PC-3 (cell line): ENCODE measurements at regions not wholly inside any gene's neighbourhood (a gene's known extent, or its start where the extent isn't known, plus 50 kb on each side); places are given as distances from the start of the nearest gene placed in this dataset.

Experiments used
- ATAC-seq: fragments of 200-7000 bp; cut with Tn5 transposase; 2 replicates; pipeline ENCODE4 v1.9.1; 2020; ENCODE audit warnings: mild to moderate bottlenecking, moderate library complexity
- BruUV-seq: library from RNA; stranded (reverse); fragments of 400-500 nt; replicated peaks from 2 replicates; lab custom pipeline; 2021; lab: Mats Ljungman, UMichigan
- CTCF ChIA-PET: fragments of 300-600 bp; sonication (Branson Sonifier 250); formaldehyde crosslinking; loops from one replicate; lab custom pipeline; 2022; ENCODE audit warnings: antibody characterized with exemption; lab: Charles Lee
- POLR2A ChIA-PET: fragments of 300-600 bp; sonication (Branson Sonifier 250); formaldehyde crosslinking; loops from one replicate; lab custom pipeline; 2022; ENCODE audit warnings: antibody characterized with exemption; ENCODE audit not compliant: unreplicated experiment; lab: Charles Lee
- DNase-seq: peaks from one replicate; pipeline ENCODE4 v3.0.0-alpha.2; 2015
- H2AFZ ChIP-seq: fragments of 300-600 bp; sonication (generic); 2 replicates; pipeline ENCODE4 v1.6.0; 2016; ENCODE audit warnings: antibody characterized with exemption, low read length
- H3F3A ChIP-seq: fragments of 300-600 bp; sonication (generic); one replicate; pipeline ENCODE4 v1.6.0; 2017; ENCODE audit warnings: antibody characterized with exemption, low read length, control low read depth, mild to moderate bottlenecking; ENCODE audit not compliant: unreplicated experiment
- H3K27ac ChIP-seq: fragments of 300-600 bp; sonication (generic); 2 replicates; pipeline ENCODE4 v1.5.1; 2016; ENCODE audit warnings: mild to moderate bottlenecking, low read length
- H3K27me3 ChIP-seq: fragments of 300-600 bp; sonication (generic); 2 replicates; pipeline ENCODE4 v1.6.1; 2016; ENCODE audit warnings: low read length, mixed read lengths
- H3K36me3 ChIP-seq: fragments of 300-600 bp; sonication (generic); 2 replicates; pipeline ENCODE4 v1.6.1; 2016; ENCODE audit warnings: low read depth, mixed run types, low read length, mixed read lengths
- H3K4me1 ChIP-seq: fragments of 300-600 bp; sonication (generic); 2 replicates; pipeline ENCODE4 v1.5.1; 2016; ENCODE audit warnings: low read length; ENCODE audit not compliant: insufficient read depth
- H3K4me2 ChIP-seq: fragments of 300-600 bp; sonication (generic); 2 replicates; pipeline ENCODE4 v1.6.0; 2016; ENCODE audit warnings: low read length
- H3K4me3 ChIP-seq: fragments of 300-600 bp; sonication (generic); 2 replicates; pipeline ENCODE4 v1.5.1; 2016; ENCODE audit warnings: mild to moderate bottlenecking, low read length, mixed read lengths
- H3K79me2 ChIP-seq: fragments of 300-600 bp; sonication (generic); 2 replicates; pipeline ENCODE4 v1.6.1; 2017; ENCODE audit warnings: low read length, mixed read lengths
- H3K9ac ChIP-seq: fragments of 300-600 bp; sonication (generic); 2 replicates; pipeline ENCODE4 v1.6.0; 2016; ENCODE audit warnings: mild to moderate bottlenecking, low read length
- H3K9me2 ChIP-seq: fragments of 300-600 bp; sonication (generic); replicated peaks from 2 replicates; pipeline ENCODE4 v1.6.1; 2016; ENCODE audit warnings: mixed run types, low read length, mixed read lengths
- H3K9me3 ChIP-seq: fragments of 300-600 bp; sonication (generic); 2 replicates; pipeline ENCODE4 v1.6.1; 2016; ENCODE audit warnings: low read length, mixed read lengths
- H4K20me1 ChIP-seq: fragments of 300-600 bp; sonication (generic); 2 replicates; pipeline ENCODE4 v1.6.1; 2016; ENCODE audit warnings: low read length, mixed read lengths
- EZH2 ChIP-seq: fragments of 300-600 bp; sonication (generic); IDR thresholded peaks from one replicate; pipeline ENCODE4 v1.6.1; 2017; ENCODE audit warnings: antibody characterized with exemption, mild to moderate bottlenecking, low read length; ENCODE audit not compliant: unreplicated experiment
- EZH2phosphoT487 ChIP-seq: fragments of 300-600 bp; sonication (generic); IDR thresholded peaks from 2 replicates; pipeline ENCODE4 v1.6.1; 2018; ENCODE audit warnings: mild to moderate bottlenecking, antibody characterized with exemption, low read length, borderline replicate concordance
- intact Hi-C: fragments of 100-400 bp; cut with micrococcal nuclease; formaldehyde crosslinking; loops from 2 replicates; pipeline ENCODE4 v1.9.0; 2023
- TF ChIP-seq, protein P1 (sequence below): fragments of 300-600 bp; sonication (generic); conservative IDR thresholded peaks from 2 replicates; pipeline ENCODE4 v1.5.1; 2017; ENCODE audit warnings: antibody characterized with exemption, low read depth, mild to moderate bottlenecking, low read length

GRCh38 chr5:113817683-113818082 is 304.2 kb downstream of the YTHDC2 start:
- H3K27ac ChIP-seq, result no peak overlapping the region
- CTCF ChIA-PET, result no interaction called here

GRCh38 chr5:113823696-113824095 is 310.2 kb downstream of the YTHDC2 start:
- H3K4me1 ChIP-seq, result no peaks in the 10 kb centered on the region
- H3F3A ChIP-seq, result no peaks in the 10 kb centered on the region
- H3K27ac ChIP-seq, result no peak overlapping the region
- ATAC-seq (no peak), DNase-seq (no peak)
- ChIA-PET POLR2A (no interaction called here), CTCF (no interaction called here)
- H4K20me1 ChIP-seq, result no peaks in the 10 kb centered on the region
- H3K4me2 ChIP-seq, result no peak overlapping the region
- H3K79me2 ChIP-seq, result no peaks in the 10 kb centered on the region
- intact Hi-C loops, result no loop called here
- no peak overlapping the region for H2AFZ ChIP-seq
- BruUV-seq, result no TSS peak
- H3K9me2 ChIP-seq, result no peaks in the 10 kb centered on the region
- H3K27me3 ChIP-seq, result no peaks in the 10 kb centered on the region
- no peak overlapping the region for H3K4me3 ChIP-seq
- no peaks in the 10 kb centered on the region for H3K36me3 ChIP-seq
- H3K9ac ChIP-seq, result no peak overlapping the region
- 0 out of 2 replicates have a peak, but pooled peaks cover 3% of the 10 kb centered on the region for H3K9me3 ChIP-seq
- TF ChIP-seq EZH2phosphoT487 (no peak), EZH2 (no peak)
- TF ChIP-seq, protein P1, sequence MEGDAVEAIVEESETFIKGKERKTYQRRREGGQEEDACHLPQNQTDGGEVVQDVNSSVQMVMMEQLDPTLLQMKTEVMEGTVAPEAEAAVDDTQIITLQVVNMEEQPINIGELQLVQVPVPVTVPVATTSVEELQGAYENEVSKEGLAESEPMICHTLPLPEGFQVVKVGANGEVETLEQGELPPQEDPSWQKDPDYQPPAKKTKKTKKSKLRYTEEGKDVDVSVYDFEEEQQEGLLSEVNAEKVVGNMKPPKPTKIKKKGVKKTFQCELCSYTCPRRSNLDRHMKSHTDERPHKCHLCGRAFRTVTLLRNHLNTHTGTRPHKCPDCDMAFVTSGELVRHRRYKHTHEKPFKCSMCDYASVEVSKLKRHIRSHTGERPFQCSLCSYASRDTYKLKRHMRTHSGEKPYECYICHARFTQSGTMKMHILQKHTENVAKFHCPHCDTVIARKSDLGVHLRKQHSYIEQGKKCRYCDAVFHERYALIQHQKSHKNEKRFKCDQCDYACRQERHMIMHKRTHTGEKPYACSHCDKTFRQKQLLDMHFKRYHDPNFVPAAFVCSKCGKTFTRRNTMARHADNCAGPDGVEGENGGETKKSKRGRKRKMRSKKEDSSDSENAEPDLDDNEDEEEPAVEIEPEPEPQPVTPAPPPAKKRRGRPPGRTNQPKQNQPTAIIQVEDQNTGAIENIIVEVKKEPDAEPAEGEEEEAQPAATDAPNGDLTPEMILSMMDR, result no peak

More at GRCh38 chr5:113817683-113818082, 304.2 kb downstream of the YTHDC2 start:
- H3K79me2 ChIP-seq, result no peaks in the 10 kb centered on the region
- no peak overlapping the region for H3K4me3 ChIP-seq
- no peaks in the 10 kb centered on the region for H3K9me3 ChIP-seq
- H3K36me3 ChIP-seq, result no peaks in the 10 kb centered on the region
- H3K4me2 ChIP-seq, result no peak overlapping the region
- ATAC-seq, result no peak
- H3K27me3 ChIP-seq, result no peaks in the 10 kb centered on the region
- TF ChIP-seq EZH2phosphoT487 (no peak), EZH2 (no peak)
- intact Hi-C loops, result no loop called here
- DNase-seq, result no peak
- H4K20me1 ChIP-seq, result no peaks in the 10 kb centered on the region
- H3F3A ChIP-seq, result no peaks in the 10 kb centered on the region
- BruUV-seq, result no TSS peak
- H2AFZ ChIP-seq, result no peak overlapping the region
- no peak overlapping the region for H3K9ac ChIP-seq
- POLR2A ChIA-PET, result no interaction called here
- H3K4me1 ChIP-seq, result no peaks in the 10 kb centered on the region
- H3K9me2 ChIP-seq, result no peaks in the 10 kb centered on the region

- Histone ChIP-seq H3K9ac (no peak overlapping the region), H3F3A (no peaks in the 10 kb centered on the region), H3K27me3 (no peaks in the 10 kb centered on the region), H3K4me2 (no peak overlapping the region), H3K36me3 (no peaks in the 10 kb centered on the region), H3K4me1 (no peaks in the 10 kb centered on the region), H2AFZ (no peak overlapping the region), H3K9me2 (no peaks in the 10 kb centered on the region), H4K20me1 (no peaks in the 10 kb centered on the region), H3K4me3 (no peak overlapping the region), H3K79me2 (no peaks in the 10 kb centered on the region), H3K9me3 (0 out of 2 replicates have a peak, but pooled peaks cover 3% of the 10 kb centered on the region), H3K27ac (no peak overlapping the region)
- no TSS peak for BruUV-seq
- ATAC-seq (no peak), DNase-seq (no peak)
- intact Hi-C loops, result no loop called here
- TF ChIP-seq EZH2phosphoT487 (no peak), EZH2 (no peak)
- TF ChIP-seq, protein P1, result 0 out of 2 replicates have a peak, but pooled peaks have one; percentile 12
- CTCF ChIA-PET, result no interaction called here
- POLR2A ChIA-PET, result no interaction called here
These were observed 310.8 kb downstream of the YTHDC2 start for GRCh38 chr5:113824307-113824706.
